HG03460 (cell line): ENCODE measurements at regions not wholly inside any gene's neighbourhood (a gene's known extent, or its start where the extent isn't known, plus 50 kb on each side); places are given as distances from the start of the nearest gene placed in this dataset.

Experiments used
- ATAC-seq: cut with Tn5 transposase; IDR thresholded peaks from one replicate; pipeline ENCODE4 v1.9.1; 2021; ENCODE audit not compliant: unreplicated experiment

DNA sequence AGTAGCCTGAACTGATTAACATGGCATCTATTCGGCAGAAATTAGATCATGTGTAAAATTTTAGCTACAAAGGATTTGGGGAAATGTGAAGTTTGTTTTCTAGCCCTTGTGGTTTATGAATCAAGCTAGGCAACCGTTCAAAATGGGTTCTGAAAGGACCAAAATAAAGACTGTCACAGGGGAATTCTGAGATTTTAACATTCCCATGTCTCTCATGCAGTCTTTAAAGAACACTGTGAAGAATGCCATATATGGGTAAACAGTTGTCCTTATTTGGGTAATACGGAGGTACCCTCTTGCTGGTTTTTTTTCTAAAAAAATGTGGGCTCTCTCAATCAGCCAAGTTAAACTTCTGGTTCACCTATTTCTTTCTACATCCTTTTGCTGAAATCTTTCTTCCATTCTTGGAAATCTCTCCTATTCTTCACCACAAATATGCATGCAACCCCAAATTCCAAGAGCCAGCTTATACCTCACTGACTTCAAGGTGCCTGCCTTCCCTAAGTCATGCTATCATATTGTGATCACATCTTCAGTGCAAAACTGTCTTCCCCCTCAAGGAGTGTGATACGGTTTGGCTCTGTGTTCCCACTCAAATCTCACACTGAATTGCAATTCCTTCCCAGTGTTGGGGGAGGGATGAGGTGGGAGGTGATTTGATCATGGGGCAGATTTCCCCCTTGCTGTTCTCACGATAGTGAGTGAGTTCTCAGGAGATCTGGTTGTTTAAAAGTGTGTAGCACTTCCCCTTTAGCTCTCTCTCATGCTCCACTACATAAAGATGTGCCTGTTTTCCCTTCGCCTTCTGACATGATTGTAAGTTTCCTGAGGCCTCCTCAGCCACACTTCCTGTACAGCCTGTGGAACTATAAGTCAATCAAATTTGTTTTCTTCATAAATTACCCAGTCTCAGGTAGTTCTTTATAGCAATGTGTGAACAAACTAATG, 308.7 kb downstream of the TTLL7 start:
- no peak for ATAC-seq

DNA sequence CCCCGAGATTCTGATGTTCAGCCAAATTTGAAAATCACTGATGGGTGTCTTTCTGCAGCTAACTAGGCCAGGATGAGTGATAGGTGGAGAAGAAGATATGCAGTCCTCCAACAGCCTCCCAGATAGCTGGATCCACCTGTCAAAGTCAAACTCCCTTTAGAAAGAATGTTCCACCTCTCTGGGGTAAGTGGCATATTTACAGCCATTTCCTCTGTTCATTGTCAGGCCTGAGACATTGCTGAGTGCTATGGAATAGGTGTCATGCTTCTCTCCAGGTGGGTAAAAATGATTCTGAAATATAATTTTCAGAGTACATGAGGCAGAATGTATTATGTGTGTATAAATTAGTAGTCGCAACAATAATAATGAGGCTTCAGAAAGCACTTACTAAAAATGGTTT, 316.8 kb downstream of the TTLL7 start:
- no peak for ATAC-seq

DNA sequence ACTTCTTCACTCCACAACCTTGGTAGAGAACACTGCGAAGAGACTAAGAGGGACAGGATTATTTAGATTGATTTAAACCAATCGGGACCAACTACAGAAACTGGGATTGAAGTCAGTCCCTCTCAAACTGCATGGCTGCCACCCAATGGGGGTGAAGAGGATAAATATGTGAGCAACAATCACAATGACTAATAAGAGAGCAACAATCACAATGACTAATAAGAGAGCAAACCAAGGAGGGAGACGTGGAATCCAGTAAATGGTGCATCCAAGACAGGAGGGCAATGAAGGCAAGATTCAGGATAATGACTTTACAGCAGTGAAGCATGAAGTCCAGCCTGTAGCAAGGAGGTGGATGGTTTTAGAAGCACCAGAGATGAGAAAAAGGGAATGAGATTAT, 322.8 kb downstream of the TTLL7 start:
- ATAC-seq: no peak

DNA sequence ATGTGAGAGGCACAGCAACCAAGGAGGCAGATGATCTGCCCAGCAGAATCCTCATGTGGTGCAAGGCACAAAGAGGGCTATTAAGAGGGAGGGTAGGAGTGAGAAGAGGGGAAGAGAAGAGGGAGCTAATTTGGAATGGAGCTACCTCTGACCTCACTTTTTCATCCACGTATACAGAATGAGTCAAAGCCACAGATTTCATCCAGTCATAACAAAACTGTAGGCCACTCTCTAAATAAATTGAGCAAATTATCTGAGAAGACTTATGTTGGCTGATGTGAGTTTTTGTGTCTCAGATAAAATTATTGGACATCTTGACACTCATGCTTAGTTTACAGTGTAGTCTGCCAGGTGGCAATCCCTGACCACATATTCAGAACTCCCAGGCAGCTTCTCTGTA, 325.6 kb downstream of the TTLL7 start:
- ATAC-seq: no peak

DNA sequence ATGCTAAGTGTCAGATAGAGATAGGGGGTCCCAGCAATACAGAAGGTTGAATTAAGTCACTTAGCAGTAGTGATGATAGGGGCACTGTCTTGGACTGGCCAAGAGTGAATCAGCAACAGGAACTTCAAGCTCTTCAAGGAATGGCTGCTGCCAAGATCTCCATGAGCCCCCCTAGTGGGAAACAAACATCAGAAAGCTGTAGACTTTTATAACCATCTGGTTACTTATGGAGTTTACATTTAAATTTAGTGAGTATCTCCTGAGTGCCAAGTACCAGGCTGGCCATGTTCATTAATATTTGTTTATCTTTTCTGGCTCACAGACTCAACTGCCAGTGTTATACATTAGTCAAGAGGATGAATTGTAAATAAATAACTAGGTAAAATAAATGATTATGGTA, 327.3 kb downstream of the TTLL7 start:
- no peak for ATAC-seq

DNA sequence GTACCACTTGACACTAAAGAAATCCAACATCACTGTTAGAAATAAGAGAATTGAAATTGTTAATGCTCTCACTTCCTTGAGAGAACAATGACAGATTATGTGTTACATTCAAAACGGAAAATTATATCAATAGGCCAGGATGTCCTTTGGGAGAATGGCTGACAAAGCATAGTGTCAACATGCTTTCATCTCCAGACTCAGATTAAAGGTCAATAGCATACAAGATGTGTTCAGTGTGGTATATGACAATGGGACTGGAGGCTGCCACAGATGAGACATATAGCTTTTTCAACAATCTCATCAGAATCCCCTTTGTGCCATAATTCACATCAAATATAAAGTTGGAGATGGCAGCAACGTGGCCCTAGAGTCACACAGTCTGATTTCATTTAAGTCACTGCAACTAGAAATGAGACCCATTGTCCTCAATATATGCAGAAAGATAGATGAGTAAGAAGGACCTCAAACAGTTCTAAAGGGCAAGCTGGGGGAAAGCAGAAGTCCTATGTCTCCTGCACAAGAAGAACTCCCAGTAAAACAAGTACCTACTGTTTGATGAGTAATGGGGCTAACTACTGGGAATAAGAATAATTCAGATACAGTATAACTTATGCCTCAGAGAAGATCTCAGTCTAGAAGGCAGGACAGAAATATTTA, 327.9 kb downstream of the TTLL7 start:
- ATAC-seq: no peak

DNA sequence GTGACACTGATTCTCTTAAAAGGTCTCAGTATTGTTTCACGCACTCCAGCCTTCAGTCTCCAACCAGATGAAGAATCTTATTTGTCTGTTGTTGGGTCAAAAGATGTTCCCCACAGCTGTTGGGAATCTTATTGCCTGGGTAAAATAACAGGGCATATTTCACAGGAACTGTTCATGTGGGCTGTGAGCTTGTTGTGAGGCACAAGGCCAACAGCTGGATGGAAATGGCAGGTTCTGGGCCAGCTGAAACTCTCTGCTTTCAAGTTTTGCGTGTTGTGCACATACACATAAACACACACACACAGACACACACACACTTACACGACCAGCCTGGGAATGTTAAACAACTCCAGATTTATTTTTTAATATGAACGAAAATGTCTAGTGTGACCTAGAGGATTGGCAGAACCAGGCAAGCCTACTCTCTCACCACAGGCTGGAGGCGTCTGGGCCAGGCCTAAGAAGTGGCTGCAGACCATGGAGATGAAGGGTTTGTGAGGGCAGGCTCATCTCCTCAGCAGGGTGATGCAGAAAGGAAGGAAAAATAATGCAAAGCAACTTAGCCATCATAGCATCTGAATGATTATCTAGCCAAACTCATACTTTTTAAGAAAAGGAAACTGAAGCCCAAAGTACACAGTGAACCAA, 357.0 kb downstream of the TTLL7 start:
- no peak for ATAC-seq

DNA sequence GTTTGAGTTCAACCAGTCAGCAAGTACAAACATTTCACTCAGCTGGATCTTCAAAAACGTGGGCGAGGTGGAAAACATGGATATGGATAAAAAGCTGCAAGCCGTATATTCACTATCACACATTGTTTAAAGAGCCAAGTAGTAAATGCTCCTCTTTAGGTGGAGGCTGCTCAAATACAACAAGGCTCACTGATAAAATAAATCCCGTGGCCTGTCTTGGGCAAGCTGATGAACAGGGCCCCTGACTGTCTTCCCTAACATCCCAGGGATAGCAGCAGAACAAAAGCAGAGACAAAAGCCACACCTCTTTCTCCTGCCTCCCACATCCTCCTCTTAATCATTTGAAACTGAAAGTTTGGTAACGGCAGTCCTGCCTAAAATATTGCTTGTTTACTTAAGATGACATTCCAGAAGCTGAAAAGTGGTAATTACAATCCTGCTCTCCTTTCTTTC, 357.7 kb downstream of the TTLL7 start:
- no peak for ATAC-seq

DNA sequence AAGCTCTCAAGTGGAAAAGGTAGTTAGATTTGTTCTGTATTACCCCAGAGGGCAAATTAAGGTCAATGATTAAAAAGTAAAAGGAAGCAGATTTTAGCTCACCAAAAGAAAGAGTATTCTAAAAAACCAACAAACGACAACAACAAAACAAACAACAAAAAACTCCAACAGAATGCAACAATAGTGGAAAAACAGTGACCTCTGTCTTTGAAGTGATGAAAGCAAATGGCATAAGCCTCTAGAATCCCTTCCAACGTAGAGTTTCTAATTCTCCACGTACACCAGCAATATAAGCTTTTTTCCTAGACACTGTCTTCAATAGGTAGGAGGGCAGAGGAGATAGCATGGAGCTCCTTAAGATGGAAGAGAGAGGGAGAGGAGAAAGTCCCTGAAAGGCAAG, 359.1 kb downstream of the TTLL7 start:
- no peak for ATAC-seq

DNA sequence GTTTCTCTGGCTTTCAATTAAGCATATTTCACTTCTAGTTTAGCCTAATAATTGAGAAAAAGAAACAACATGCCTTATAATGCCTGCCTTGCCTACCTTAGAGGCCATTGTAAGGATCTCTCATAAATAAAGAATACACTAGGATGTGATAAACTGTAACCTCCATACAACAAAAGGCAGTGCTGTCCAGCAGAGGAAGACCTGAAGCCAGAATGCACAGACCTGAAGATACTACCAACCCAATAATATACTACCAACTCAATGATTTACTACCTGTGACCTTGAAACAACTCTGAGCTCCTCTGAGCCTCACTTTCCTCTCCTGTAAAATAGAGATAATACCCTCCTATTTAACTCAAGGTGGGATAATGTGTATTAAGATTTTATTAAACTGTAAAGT, 361.3 kb downstream of the TTLL7 start:
- no peak for ATAC-seq

DNA sequence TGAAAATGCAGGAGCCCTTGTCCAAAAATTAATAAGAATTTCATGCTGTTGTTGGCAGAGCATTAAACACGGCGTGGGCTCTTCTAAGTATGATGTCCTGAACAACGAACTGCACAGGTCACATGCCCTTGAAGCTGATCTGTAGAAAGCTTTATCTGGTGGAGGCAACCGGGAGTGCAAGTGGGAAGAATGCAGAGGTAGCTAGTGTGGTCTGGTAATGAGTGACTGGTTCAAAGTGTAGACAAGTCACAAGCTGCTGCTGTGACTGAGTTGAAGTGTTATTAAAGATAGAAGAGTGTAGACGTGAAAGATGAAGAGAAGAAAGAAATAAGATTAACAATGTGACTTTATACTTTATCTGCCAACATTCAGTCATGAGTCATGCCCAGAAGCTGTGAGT, 361.9 kb downstream of the TTLL7 start:
- ATAC-seq: no peak

DNA sequence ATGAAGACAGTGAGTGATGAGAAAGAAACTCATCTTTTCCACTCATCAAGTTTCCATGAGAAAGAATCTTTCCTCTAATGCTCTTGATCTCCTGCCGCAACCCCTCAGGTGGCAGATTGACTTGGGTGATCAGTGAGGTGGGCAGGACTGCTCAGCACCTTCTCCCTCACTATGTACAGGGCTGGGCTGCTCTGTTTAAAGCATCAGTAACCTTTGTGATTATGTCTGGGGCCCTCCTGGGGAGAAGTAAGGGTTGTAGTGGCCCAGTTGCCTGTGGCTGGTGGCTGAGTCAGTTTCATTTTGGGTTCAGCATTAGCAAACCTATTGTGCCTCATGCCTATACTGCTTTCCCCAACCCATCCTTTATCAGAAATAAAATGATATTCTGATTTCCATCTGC, 366.0 kb downstream of the TTLL7 start:
- no peak for ATAC-seq

DNA sequence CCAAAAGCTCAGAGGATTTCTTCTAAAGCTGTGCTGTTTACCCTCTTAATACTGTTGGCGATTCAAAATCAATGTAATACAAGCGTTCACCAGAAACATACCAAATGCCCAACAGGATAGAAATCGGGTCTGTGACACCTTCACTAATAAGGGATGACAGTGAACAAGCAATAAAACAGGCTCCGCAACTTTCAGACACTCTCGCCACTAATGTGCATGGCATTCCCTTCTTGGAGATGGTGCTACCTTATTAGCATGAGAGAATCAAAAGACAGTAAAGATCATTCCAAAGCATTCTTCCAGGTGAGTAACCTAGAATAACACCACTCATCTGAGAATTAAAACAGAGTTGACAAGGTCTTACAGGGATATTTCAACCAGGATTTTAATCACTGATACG, 367.1 kb downstream of the TTLL7 start:
- no peak for ATAC-seq

DNA sequence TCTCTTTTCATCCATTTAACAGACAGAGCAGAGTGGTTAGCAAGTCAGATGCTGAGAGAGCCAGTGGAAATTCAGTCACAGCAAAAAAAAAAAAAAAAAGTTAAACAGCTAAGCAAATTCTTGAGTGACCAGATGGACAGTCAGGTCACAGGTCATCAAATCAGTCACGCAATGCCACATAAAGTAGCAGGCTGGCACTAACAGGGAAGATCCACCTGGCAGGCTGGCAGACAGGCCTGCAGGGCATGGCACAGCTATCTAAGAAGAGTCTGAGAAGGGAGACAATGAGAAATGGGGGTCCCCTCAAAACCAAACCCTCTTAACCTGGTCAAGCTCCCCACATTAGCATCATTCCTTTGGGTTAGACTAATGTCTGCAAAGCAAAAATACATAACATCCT, 371.9 kb downstream of the TTLL7 start:
- ATAC-seq: no peak

DNA sequence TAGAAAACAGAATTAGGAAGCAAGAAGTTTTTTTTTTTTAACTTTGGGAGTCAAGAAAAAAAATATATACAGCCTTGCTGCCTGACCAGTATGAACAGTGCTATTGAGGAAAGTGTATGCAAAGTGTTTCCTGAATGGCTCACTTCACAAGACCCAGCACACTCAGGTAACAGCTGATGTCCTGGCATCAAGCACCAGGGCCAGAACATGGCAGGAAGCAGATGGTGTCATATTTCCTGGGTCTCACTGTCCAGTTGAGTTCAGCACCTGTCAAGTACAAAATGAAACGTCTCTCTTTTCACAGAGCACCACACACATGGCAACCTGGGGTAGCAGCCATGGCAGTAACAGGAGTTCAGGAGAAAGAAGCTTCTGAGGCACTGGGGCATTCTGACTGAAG, 372.3 kb downstream of the TTLL7 start:
- peak; percentile 70 for ATAC-seq

DNA sequence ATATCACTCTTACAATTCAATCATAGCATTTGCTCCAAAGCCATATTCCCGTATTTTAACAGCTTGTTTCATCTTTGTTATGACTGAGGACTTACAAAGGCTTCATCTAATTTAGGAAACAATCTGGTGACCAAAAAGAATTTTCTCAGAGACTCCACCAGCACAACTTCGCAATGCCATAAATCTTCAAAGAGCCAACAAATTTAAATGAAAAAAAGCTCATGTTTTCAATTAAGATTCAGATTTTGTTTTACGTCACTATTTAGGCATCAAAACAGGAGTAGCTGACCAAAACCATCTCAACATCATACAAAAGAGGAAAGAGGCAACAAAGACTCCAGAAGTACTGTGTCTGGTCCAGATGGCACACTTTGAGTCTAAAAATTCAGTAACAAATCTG, 373.3 kb downstream of the TTLL7 start:
- no peak for ATAC-seq

DNA sequence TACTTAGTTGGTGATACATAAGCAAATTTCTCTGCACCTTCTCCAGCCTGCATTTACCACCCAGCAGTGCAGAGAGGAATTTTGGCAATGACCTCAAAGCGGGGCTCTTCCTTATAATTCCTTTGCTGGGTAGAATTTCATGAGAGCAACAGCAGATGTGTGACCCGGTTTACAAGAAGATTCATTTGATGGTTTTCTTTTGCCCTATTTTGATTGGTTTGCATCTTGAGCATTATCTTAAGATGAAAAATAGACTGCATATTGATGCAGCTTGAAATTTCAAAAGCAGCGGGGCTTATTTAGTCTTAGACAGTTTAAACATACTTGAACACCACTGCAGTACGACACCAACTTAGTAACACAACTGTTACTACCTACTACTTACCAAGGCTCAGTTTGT, 378.9 kb downstream of the TTLL7 start:
- ATAC-seq: no peak

DNA sequence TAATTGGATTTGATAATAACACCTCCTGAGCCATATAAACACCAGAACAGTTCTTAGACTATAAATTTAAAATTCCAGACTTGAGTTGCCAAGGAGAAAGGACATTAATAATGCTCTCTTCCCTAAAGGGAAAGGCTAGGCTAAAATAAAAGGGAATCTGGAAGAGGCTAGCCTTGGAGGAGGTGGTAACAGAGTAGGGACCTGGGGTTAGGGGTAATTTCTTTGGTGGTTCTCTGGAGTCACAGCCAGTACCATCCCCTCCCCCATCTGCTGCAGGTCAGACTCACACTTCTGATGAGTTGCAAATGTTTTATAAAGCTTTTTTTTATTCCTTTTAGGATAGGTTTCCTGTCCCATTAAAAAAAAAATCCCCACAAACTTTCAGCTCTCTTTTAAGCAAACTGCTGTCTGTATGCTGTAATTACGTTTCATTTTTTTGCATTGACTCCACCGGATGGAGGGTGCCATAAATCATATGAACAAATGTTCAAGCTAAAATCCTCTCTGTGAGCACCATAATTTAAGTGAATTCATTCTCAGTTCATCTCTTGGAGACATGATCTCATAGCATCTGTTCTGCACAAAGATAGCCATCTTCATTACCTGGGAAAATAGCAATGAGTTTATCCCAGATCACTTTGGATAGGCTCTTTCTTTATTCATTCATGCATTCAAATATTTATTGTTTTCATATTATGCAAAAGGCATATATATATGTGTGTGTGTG, 379.6 kb downstream of the TTLL7 start:
- no peak for ATAC-seq

DNA sequence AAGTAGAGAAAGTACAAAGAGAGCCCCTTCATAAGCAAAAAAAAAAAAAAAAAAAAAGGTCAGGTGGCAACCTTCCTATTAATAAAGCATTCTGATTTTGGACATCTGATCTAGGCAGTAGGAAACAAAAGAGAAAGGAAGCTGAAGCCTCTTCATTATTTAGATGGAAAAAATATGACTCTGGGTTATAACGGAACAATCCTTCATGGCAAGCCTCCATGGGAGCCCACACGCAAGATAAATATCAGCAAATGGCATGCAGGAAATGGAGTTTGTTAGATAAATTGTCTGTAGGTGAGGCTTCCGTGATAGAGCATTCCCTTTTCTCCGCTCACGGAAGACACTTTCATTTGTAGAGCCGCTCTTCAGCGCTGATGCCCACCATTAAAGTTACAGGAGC, 381.0 kb downstream of the TTLL7 start:
- no peak for ATAC-seq

DNA sequence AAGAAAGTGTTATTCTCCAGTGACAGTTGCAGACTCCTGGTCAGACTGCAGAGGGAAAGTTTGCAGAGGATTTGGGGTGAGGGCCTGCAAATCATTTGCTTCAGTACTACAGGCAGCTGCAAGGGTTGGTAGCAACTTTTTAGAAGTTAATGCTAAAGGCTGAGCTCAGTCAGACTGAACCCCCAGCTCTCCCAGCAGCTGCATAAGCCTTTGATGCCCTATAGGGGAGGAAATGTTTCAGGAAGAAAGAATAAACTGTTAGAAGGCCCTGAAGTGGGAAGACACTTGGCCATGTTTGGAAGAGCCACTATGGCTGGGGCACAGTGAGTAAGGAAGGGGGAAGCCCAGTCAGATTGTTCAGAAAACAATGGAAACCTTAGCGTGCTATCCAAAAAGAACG, 383.6 kb downstream of the TTLL7 start:
- no peak for ATAC-seq

DNA sequence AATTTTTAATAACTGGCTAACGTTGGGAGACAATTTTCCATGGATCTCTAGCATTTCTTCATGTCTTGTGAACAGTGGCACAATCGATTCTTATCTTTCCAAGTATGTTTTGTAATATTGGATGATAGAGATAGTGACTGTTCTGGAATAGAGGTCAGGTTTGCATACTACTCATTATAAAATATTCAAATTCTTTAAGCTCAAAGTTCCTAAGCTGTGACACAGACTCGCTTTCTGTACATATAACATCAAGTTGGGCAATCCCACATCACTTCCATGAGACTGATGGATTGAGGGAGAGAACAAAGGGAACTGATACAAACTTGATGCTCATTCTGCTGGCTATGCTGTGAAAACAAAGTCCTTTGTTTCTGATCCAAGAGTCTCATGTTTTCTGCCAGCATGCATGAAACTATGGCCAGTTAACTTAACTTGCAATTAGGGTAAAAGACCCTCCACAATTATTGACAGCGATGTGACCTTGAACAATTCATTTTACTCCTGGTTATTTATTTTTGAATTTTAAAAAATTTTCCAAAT, 392.4 kb downstream of the TTLL7 start:
- ATAC-seq: no peak
